ENCODE measurements at regions not wholly inside any gene's neighbourhood (a gene's known extent, or its start where the extent isn't known, plus 50 kb on each side); places are given as distances from the start of the nearest gene placed in this dataset.

DNA sequence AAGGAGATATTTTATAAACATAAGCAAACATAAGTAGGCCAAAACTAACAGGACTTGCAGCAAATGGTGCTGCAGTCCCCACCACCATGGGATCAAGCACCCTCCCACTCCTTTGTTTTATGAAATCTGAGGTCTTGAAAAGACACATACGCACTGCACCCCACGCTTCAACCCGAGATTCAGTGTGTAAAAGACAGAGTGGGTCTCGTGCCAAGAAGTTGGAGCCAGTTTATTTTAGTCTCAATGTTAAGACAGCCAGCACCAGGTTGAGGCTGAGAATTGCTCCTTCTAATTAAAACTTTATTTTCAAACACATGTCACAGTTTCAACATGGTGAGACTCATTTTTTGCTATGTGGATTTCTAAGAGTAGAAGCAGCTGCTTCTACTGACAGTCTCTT is 139.1 kb upstream of the TIAM1 start:
- TF ChIP-seq POLR2A (IDR thresholded peaks at IDR 0.05) (no peak), CTCF (IDR thresholded peaks at IDR 0.05) (no peak)
